Psoas muscle (tissue), 7 donors: ENCODE measurements at regions not wholly inside any gene's neighbourhood (a gene's known extent, or its start where the extent isn't known, plus 50 kb on each side); places are given as distances from the start of the nearest gene placed in this dataset.
"Not testable (repeated sequence)": the region's sequence is repeated elsewhere in the genome, so short reads cannot be mapped to it uniquely, and the experiment has no call there.

ENCODE experiments used
- ATAC-seq, 4 donors: fragments of 200-7000 bp; cut with Tn5 transposase; one replicate each; pipeline ENCODE4 v1.9.1; 2020; ENCODE audit warnings: moderate library complexity in 3 of 4, mild to moderate bottlenecking in 2 of 4
- DNase-seq, 2 donors: peaks; one replicate each; pipeline ENCODE4 v3.0.0-alpha.2; 2020
- H3K27ac ChIP-seq: fragments of 200-600 bp; one replicate; pipeline ENCODE4 v1.8.0; 2022
- H3K27me3 ChIP-seq, 3 donors: fragments of 200-600 bp in 1 of 3; one replicate each; pipeline versions ENCODE4 v1.6.1 to v1.8.0; 2013 to 2022; ENCODE audit warnings: low read length in 2 of 3, mild to moderate bottlenecking in 2 of 3, moderate library complexity in 1 of 3; ENCODE audit not compliant: insufficient read depth in 3 of 3
- H3K36me3 ChIP-seq, 2 donors: fragments of 200-600 bp in 1 of 2; one replicate each; pipeline versions ENCODE4 v1.6.1 to v1.8.0; 2013 to 2022; ENCODE audit warnings: low read depth in 1 of 2, mild to moderate bottlenecking in 1 of 2, moderate library complexity in 1 of 2; ENCODE audit not compliant: insufficient read depth in 1 of 2
- H3K4me1 ChIP-seq: fragments of 200-600 bp; one replicate; pipeline ENCODE4 v1.8.0; 2022
- H3K4me3 ChIP-seq: fragments of 200-600 bp; one replicate; pipeline ENCODE4 v1.8.0; 2022; ENCODE audit warnings: mild to moderate bottlenecking
- H3K9me3 ChIP-seq: fragments of 200-600 bp; one replicate; pipeline ENCODE4 v1.8.0; 2022
- WGBS, 3 donors: extraction: QIAGEN DNeasy Blood & Tissue Kit; methylation state at CpG; one replicate each; pipeline versions ENCODE4 v1.1.6 to v1.1.7; 2013; 5-methylcytosine and 5-hydroxymethylcytosine counted together
- intact Hi-C, 2 donors: fragments of 100-400 bp; cut with DNase I; formaldehyde crosslinking; loops; one replicate each; pipeline versions ENCODE4 v1.11.0 to v1.14.2; 2022
- TF ChIP-seq, protein P1 (sequence below): fragments of 200-600 bp; IDR thresholded peaks from one replicate; pipeline ENCODE4 v1.8.0; 2022; ENCODE audit warnings: antibody characterized with exemption
- donor health status: healthy with polysubstance abuse.
- donor health status: DM: no; HTN: no; CAD: no; lungs with moderate emphysema.
- donor health status: Bipolar disorder and iron deficiency.
- donor health status: healthy.
- donor health status: DM: yes; HTN: yes; CAD: no.
- donor health status: DM: no; HTN: no; CAD: no.
- donor health status: DM: yes; HTN: yes; CAD: no.

GRCh38 chr1:112826217-112826944, 111.2 kb upstream of the PPM1J start:
- DNase-seq (no peak), ATAC-seq (no peak)
- no peaks in the 10 kb centered on the region for H3K4me1 ChIP-seq
- no peaks in the 10 kb centered on the region for H3K9me3 ChIP-seq
- no peak overlapping the region for H3K27ac ChIP-seq
- no peak overlapping the region for H3K4me3 ChIP-seq
- no peaks in the 10 kb centered on the region for H3K36me3 ChIP-seq
- intact Hi-C loops = no loop called here
- 77 to 83% (median 82%) methylated on average over 16 of the region's 16 CpGs for whole genome bisulfite sequencing, 3 donors
- H3K27me3 ChIP-seq = no peaks in the 10 kb centered on the region
- TF ChIP-seq, protein P1, sequence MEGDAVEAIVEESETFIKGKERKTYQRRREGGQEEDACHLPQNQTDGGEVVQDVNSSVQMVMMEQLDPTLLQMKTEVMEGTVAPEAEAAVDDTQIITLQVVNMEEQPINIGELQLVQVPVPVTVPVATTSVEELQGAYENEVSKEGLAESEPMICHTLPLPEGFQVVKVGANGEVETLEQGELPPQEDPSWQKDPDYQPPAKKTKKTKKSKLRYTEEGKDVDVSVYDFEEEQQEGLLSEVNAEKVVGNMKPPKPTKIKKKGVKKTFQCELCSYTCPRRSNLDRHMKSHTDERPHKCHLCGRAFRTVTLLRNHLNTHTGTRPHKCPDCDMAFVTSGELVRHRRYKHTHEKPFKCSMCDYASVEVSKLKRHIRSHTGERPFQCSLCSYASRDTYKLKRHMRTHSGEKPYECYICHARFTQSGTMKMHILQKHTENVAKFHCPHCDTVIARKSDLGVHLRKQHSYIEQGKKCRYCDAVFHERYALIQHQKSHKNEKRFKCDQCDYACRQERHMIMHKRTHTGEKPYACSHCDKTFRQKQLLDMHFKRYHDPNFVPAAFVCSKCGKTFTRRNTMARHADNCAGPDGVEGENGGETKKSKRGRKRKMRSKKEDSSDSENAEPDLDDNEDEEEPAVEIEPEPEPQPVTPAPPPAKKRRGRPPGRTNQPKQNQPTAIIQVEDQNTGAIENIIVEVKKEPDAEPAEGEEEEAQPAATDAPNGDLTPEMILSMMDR = no peak

GRCh38 chr1:112825563-112826216, 110.6 kb upstream of the PPM1J start:
- H3K9me3 ChIP-seq, DNase-seq, ATAC-seq, H3K36me3 ChIP-seq, intact Hi-C loops, H3K4me3 ChIP-seq, H3K4me1 ChIP-seq, H3K27ac ChIP-seq, H3K27me3 ChIP-seq: not testable (repeated sequence)
- 81 to 89% (median 86%) methylated on average over 7 of the region's 7 CpGs for WGBS, 3 donors

GRCh38 chr1:112825075-112825474, 109.9 kb upstream of the PPM1J start:
- intact Hi-C loops, H3K27ac ChIP-seq, H3K27me3 ChIP-seq, H3K4me1 ChIP-seq, H3K36me3 ChIP-seq, DNase-seq, H3K9me3 ChIP-seq, ATAC-seq, H3K4me3 ChIP-seq: not testable (repeated sequence)
- WGBS, 3 donors = 83 to 87% (median 86%) methylated on average over 5 to 6 of the region's 6 CpGs

- WGBS, 3 donors = 59 to 66% (median 64%) methylated on average over 7 of the region's 7 CpGs
- H3K36me3 ChIP-seq, DNase-seq, intact Hi-C loops, H3K27ac ChIP-seq, H3K4me1 ChIP-seq, ATAC-seq, H3K9me3 ChIP-seq, H3K27me3 ChIP-seq, H3K4me3 ChIP-seq: not testable (repeated sequence)
Observed at GRCh38 chr1:112821307-112822063, 106.4 kb upstream of the PPM1J start.

- Histone ChIP-seq H3K4me1 (no peaks in the 10 kb centered on the region), H3K4me3 (no peak overlapping the region), H3K36me3 (no peaks in the 10 kb centered on the region), H3K27me3 (no peaks in the 10 kb centered on the region), H3K27ac (no peak overlapping the region), H3K9me3 (no peaks in the 10 kb centered on the region)
- TF ChIP-seq, protein P1 = no peak
- WGBS, 3 donors = 47 to 61% (median 51%) methylated on average over 4 of the region's 4 CpGs
- DNase-seq (no peak), ATAC-seq (no peak)
- intact Hi-C loops = no loop called here
Observed at GRCh38 chr1:112818990-112819689, 104.0 kb upstream of the PPM1J start.
